ENCODE measurements at regions not wholly inside any gene's neighbourhood (a gene's known extent, or its start where the extent isn't known, plus 50 kb on each side); places are given as distances from the start of the nearest gene placed in this dataset.

DNA sequence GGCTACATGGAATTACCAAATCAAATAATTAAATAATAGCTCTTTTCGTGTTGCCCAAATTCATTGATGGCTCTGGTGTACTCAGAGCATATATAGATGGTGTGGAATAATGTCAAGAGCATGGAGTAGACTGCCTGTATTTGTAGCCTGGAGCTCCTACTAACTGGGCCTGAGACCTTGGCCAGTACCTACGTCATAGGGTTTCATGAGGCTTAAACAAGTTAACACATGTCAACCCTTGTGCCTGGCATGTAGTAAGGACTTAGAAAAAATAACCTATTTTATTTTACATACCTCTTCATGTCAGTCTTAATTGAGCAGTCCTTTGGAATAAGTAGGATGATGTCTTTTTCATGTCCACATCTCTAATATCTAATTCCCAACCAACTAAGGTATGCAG is 223.7 kb upstream of the DPH6 start:
- no peaks in the 10 kb centered on the region for H3K9me3 ChIP-seq
- no peaks in the 10 kb centered on the region for H3K27me3 ChIP-seq
- H3K4me1 ChIP-seq: peaks cover 0 to 5% (median 0%) of the 10 kb centered on the region in 3 donors
- no peak overlapping the region for H3K4me3 ChIP-seq
- H3K36me3 ChIP-seq: no peaks in the 10 kb centered on the region
- TF ChIP-seq, protein P1, sequence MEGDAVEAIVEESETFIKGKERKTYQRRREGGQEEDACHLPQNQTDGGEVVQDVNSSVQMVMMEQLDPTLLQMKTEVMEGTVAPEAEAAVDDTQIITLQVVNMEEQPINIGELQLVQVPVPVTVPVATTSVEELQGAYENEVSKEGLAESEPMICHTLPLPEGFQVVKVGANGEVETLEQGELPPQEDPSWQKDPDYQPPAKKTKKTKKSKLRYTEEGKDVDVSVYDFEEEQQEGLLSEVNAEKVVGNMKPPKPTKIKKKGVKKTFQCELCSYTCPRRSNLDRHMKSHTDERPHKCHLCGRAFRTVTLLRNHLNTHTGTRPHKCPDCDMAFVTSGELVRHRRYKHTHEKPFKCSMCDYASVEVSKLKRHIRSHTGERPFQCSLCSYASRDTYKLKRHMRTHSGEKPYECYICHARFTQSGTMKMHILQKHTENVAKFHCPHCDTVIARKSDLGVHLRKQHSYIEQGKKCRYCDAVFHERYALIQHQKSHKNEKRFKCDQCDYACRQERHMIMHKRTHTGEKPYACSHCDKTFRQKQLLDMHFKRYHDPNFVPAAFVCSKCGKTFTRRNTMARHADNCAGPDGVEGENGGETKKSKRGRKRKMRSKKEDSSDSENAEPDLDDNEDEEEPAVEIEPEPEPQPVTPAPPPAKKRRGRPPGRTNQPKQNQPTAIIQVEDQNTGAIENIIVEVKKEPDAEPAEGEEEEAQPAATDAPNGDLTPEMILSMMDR (IDR thresholded peaks at IDR 0.05): no peak
- TF ChIP-seq POLR2AphosphoS5 (IDR thresholded peaks at IDR 0.05) (no peak), POLR2A (IDR thresholded peaks at IDR 0.05) (no peak), EP300 (IDR thresholded peaks at IDR 0.05) (no peak)
- ATAC-seq: no peak
- 90 to 94% methylated on average over 2 of the region's 2 CpGs for WGBS, 2 donors (ENCODE audit: low coverage in 1 of 2)
- H3K27ac ChIP-seq: no peak overlapping the region

DNA sequence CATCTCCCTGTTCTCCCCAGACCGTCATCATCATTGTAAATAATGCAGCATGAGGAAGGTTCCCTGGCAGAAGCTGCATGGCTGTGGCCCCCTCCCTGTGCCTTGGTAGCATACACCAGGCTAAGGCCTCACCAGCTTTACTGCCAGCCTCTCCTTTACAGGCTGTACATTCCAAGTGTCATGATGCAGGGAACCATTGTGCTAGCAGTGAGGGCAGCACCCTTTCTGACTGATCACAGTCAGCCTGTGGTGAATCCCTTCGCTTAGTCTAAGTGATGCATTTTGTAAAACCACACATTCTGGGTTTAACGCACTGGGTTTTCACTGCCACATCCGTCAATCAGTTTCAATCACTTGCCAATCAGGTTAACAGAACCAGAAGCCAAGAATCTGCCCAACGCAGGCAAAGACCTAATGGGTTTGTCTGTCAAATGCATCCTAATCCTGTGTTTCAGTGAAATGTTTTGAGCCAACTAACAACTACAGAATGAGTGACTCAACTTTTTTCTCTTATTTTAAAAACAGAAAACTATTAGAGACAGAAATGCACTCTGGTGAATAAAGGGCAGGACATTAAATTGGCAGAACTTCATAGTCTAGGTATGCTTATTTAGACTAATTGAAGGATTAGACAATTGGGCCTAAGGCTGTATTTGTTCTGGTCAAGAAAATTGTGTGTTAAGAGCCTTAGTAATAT is 225.9 kb upstream of the DPH6 start:
- no peaks in the 10 kb centered on the region for H3K27me3 ChIP-seq
- H3K4me3 ChIP-seq: no peak overlapping the region
- H3K9me3 ChIP-seq: no peaks in the 10 kb centered on the region
- H3K4me1 ChIP-seq: peaks cover 0 to 5% (median 0%) of the 10 kb centered on the region in 3 donors
- ATAC-seq: no peak
- H3K36me3 ChIP-seq: no peaks in the 10 kb centered on the region
- TF ChIP-seq, protein P1 (IDR thresholded peaks at IDR 0.05): no peak
- TF ChIP-seq EP300 (IDR thresholded peaks at IDR 0.05) (no peak), POLR2A (IDR thresholded peaks at IDR 0.05) (no peak), POLR2AphosphoS5 (IDR thresholded peaks at IDR 0.05) (no peak)
- H3K27ac ChIP-seq: no peak overlapping the region
- WGBS, 2 donors (ENCODE audit: low coverage in 1 of 2): 69 to 91% methylated on average over 4 to 5 of the region's 5 CpGs

DNA sequence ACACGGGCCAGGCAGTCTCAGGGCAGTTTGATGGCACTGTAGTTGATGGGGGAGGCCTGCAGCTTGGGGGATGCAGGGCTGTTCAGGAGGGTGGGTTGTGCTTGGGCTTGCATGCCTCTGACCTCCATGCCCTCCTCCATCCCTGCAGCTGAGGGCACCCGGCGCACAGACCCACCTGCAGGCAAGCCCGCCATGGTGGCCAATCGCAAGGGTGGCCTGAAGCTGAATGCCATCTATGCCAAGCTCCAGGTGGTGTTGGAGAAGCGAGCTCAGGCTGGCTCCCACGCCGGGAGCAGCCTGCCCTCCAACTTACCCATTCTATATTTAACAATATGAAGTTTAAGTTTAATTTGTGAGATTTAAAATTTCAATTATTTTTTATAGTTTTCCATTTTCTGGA is 228.7 kb upstream of the DPH6 start:
- peaks cover 0 to 5% (median 0%) of the 10 kb centered on the region in 3 donors for H3K4me1 ChIP-seq
- 91 to 92% methylated on average over 6 to 8 of the region's 8 CpGs for whole genome bisulfite sequencing, 2 donors (ENCODE audit: low coverage in 1 of 2)
- no peaks in the 10 kb centered on the region for H3K9me3 ChIP-seq
- H3K27ac ChIP-seq: no peak overlapping the region
- TF ChIP-seq EP300 (IDR thresholded peaks at IDR 0.05) (no peak), POLR2A (IDR thresholded peaks at IDR 0.05) (no peak), POLR2AphosphoS5 (IDR thresholded peaks at IDR 0.05) (no peak)
- TF ChIP-seq, protein P1 (IDR thresholded peaks at IDR 0.05): no peak
- no peaks in the 10 kb centered on the region for H3K36me3 ChIP-seq
- H3K4me3 ChIP-seq: no peak overlapping the region
- ATAC-seq: no peak
- no peaks in the 10 kb centered on the region for H3K27me3 ChIP-seq

DNA sequence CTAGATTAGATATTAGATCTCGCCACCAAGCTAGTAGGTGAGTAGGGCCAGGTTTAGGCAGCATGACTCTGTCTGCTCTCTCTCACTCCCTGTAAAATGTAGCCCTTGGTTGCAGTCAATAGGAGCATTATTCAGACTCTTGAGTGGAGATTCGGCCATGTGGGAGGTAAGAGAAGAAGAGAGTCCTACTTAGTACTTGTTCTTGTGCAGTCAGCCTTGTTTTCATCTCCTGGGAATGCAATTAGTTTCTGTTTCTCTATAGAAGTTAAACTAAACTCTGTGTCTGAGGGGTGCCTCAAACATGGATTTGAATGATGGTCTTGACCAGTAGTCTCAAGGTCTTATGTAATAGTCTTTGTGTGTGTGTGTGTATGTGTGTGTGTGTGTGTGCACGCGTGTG is 229.5 kb upstream of the DPH6 start:
- Histone ChIP-seq H3K9me3 (no peaks in the 10 kb centered on the region), H3K36me3 (no peaks in the 10 kb centered on the region), H3K4me3 (no peak overlapping the region), H3K27ac (no peak overlapping the region), H3K4me1 (peaks cover 0 to 5% (median 0%) of the 10 kb centered on the region in 3 donors), H3K27me3 (no peaks in the 10 kb centered on the region)
- TF ChIP-seq, protein P1 (IDR thresholded peaks at IDR 0.05): no peak
- no peak for TF ChIP-seq POLR2AphosphoS5 (IDR thresholded peaks at IDR 0.05)
- no peak for TF ChIP-seq EP300 (IDR thresholded peaks at IDR 0.05)
- no peak for TF ChIP-seq POLR2A (IDR thresholded peaks at IDR 0.05)
- WGBS, 2 donors (ENCODE audit: low coverage in 1 of 2): 96 to 98% methylated on average over 2 to 4 of the region's 4 CpGs
- no peak for ATAC-seq

DNA sequence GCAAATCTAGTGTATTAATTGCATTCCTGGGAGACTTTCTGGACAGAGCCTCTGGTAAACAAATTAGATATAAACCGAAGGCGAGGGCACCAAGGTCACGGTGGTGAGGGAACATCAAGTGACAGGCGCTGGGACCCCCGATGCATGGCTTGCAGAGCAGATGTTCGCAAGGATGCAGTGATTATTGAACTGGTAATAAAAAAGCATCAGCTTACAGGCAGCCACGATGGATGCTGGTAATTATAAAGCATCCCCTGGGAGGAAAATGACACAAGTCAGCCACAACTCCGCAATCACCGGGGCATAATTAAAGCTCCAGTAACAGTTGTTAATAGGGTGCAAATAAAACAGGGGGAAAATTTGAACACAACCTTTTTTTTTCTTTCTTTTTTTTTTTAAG is 231.1 kb upstream of the DPH6 start:
- TF ChIP-seq EP300 (IDR thresholded peaks at IDR 0.05) (no peak), POLR2AphosphoS5 (IDR thresholded peaks at IDR 0.05) (no peak), POLR2A (IDR thresholded peaks at IDR 0.05) (no peak)
- TF ChIP-seq, protein P1 (IDR thresholded peaks at IDR 0.05): no peak
- Histone ChIP-seq H3K27me3 (no peaks in the 10 kb centered on the region), H3K4me3 (no peak overlapping the region), H3K4me1 (peaks cover 0 to 2% (median 0%) of the 10 kb centered on the region in 3 donors), H3K36me3 (no peaks in the 10 kb centered on the region), H3K9me3 (no peaks in the 10 kb centered on the region), H3K27ac (no peak overlapping the region)
- WGBS, 2 donors (ENCODE audit: low coverage in 1 of 2): 64 to 93% methylated on average over 6 to 9 of the region's 9 CpGs
- no peak for ATAC-seq

Measured in gastroesophageal sphincter (tissue), 4 donors.